ENCODE measurements at regions not wholly inside any gene's neighbourhood (a gene's known extent, or its start where the extent isn't known, plus 50 kb on each side); places are given as distances from the start of the nearest gene placed in this dataset.

- Histone ChIP-seq H2AFZ (ENCODE audit: low read depth, low read length) (no peak overlapping the region), H3K4me1 (ENCODE audit: control insufficient read depth, extremely low read depth, insufficient read depth, low read length) (no peaks in the 10 kb centered on the region), H3K4me2 (ENCODE audit: insufficient read depth, low read length) (no peak overlapping the region), H3K79me2 (ENCODE audit: control insufficient read depth, insufficient read depth, low read length) (no peaks in the 10 kb centered on the region), H3K36me3 (ENCODE audit: control insufficient read depth in 2 of 2, extremely low read depth in 1 of 2, insufficient read depth in 2 of 2, low read length in 2 of 2) (no peaks in the 10 kb centered on the region), H3K9ac (replicated peaks; ENCODE audit: extremely low read depth, insufficient read depth, low read length) (no peak overlapping the region), H3K9me3 (replicated peaks; ENCODE audit: control insufficient read depth, insufficient read depth, low read length) (peaks cover 5% of the 10 kb centered on the region), H3K27me3 (ENCODE audit: control insufficient read depth in 2 of 2, insufficient read depth in 2 of 2, low read length in 2 of 2) (no peaks in the 10 kb centered on the region), H3K27ac (ENCODE audit: insufficient read depth, low read depth, low read length) (no peak overlapping the region), H4K20me1 (replicated peaks; ENCODE audit: control insufficient read depth, extremely low read depth, insufficient read depth, low read length) (no peaks in the 10 kb centered on the region), H3K9me1 (replicated peaks; ENCODE audit: control insufficient read depth, extremely low read depth, insufficient read depth, low read length) (no peaks in the 10 kb centered on the region), H3K4me3 (replicated peaks in 1 of 3; ENCODE audit: insufficient read depth in 1 of 3, low read depth in 1 of 3, low read length in 3 of 3) (no peak overlapping the region)
- TF ChIP-seq FOS (IDR thresholded peaks at IDR 0.05; ENCODE audit: borderline replicate concordance, insufficient read depth, low read length) (no peak), MYC (IDR thresholded peaks at IDR 0.05; ENCODE audit: low read depth, low read length) (no peak), JUN (IDR thresholded peaks at IDR 0.05; ENCODE audit: borderline replicate concordance, insufficient read depth, insufficient read length, low read depth) (no peak), MAX (IDR thresholded peaks at IDR 0.05; ENCODE audit: insufficient read depth, insufficient read length) (no peak), POLR2AphosphoS5 (IDR thresholded peaks at IDR 0.05; ENCODE audit: insufficient read depth, low read depth, low read length) (no peak), POLR2A (IDR thresholded peaks at IDR 0.05; ENCODE audit: low read depth, low read length) (no peak), EZH2 (IDR thresholded peaks at IDR 0.05; ENCODE audit: borderline replicate concordance, low read depth, low read length, severe bottlenecking) (no peak), GATA2 (IDR thresholded peaks at IDR 0.05; ENCODE audit: insufficient read depth, insufficient read length, low read depth, low read length) (no peak)
- TF ChIP-seq, protein P1, sequence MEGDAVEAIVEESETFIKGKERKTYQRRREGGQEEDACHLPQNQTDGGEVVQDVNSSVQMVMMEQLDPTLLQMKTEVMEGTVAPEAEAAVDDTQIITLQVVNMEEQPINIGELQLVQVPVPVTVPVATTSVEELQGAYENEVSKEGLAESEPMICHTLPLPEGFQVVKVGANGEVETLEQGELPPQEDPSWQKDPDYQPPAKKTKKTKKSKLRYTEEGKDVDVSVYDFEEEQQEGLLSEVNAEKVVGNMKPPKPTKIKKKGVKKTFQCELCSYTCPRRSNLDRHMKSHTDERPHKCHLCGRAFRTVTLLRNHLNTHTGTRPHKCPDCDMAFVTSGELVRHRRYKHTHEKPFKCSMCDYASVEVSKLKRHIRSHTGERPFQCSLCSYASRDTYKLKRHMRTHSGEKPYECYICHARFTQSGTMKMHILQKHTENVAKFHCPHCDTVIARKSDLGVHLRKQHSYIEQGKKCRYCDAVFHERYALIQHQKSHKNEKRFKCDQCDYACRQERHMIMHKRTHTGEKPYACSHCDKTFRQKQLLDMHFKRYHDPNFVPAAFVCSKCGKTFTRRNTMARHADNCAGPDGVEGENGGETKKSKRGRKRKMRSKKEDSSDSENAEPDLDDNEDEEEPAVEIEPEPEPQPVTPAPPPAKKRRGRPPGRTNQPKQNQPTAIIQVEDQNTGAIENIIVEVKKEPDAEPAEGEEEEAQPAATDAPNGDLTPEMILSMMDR (IDR thresholded peaks at IDR 0.05; ENCODE audit: extremely low read depth in 1 of 2, insufficient read depth in 1 of 2, low read depth in 1 of 2, low read length in 2 of 2), result no peak
- ChIA-PET POLR2A (no interaction called here), CTCF (no interaction called here)
- FAIRE-seq, result no peak
- no TSS peak for BruUV-seq (replicated peaks)
- intact Hi-C loops (cut with micrococcal nuclease), result no loop called here
- DNase-seq (ENCODE audit: low read depth, low spot score), result no peak
- dilution Hi-C loops (cut with MboI; ENCODE audit: extremely low pct_ligation_motif_present, low sequenced_read_pairs), result no loop called here
Observed at GRCh38 chr7:145324081-145324480, 488.2 kb upstream of the TPK1 start.

Measured in endothelial cell of umbilical vein (primary cell).